Endothelial cell of umbilical vein (primary cell): ENCODE measurements at regions not wholly inside any gene's neighbourhood (a gene's known extent, or its start where the extent isn't known, plus 50 kb on each side); places are given as distances from the start of the nearest gene placed in this dataset.

ENCODE experiments used
- BruUV-seq: library from RNA; stranded (reverse); fragments of 400-500 nt; replicated peaks from 2 replicates; lab custom pipeline; 2021; lab: Mats Ljungman, UMichigan
- CTCF ChIA-PET: fragments of 300-600, 350-600 bp; sonication (Branson Sonifier 250); formaldehyde crosslinking; loops from one replicate; lab custom pipeline; 2021; ENCODE audit warnings: antibody characterized with exemption, inconsistent platforms; lab: Charles Lee
- POLR2A ChIA-PET: fragments of 300-600, 350-600 bp; sonication (Branson Sonifier 250); formaldehyde crosslinking; loops from one replicate; lab custom pipeline; 2021; ENCODE audit warnings: antibody characterized with exemption, inconsistent platforms; lab: Charles Lee
- DNase-seq: peaks from one replicate; pipeline ENCODE4 v3.0.0-alpha.2; 2011; ENCODE audit warnings: low read depth, low spot score
- FAIRE-seq: peaks from 2 replicates; lab custom pipeline; 2011; peaks lifted over from hg19 to GRCh38; lab: Jason Lieb, UNC
- H2AFZ ChIP-seq: 2 replicates; pipeline ENCODE4 v1.6.0; 2012; ENCODE audit warnings: low read depth, low read length, control low read depth, inconsistent platforms
- H3K27ac ChIP-seq: 2 replicates; pipeline ENCODE4 v1.5.1; 2011; ENCODE audit warnings: low read depth, mild to moderate bottlenecking, control low read depth, low read length, moderate library complexity; ENCODE audit not compliant: insufficient read depth
- H3K27me3 ChIP-seq, 2 experiments: 2 replicates each; pipeline versions ENCODE4 v1.6.0 to v1.6.1; 2011; ENCODE audit warnings: low read length in 2 of 2, mixed read lengths in 1 of 2; ENCODE audit not compliant: control insufficient read depth in 2 of 2, insufficient read depth in 2 of 2
- H3K36me3 ChIP-seq, 2 experiments: 2 replicates in 1 of 2; 3 replicates in 1 of 2; pipeline ENCODE4 v1.5.1; 2011; ENCODE audit warnings: low read length in 2 of 2, mild to moderate bottlenecking in 1 of 2, moderate library complexity in 1 of 2; ENCODE audit not compliant: control insufficient read depth in 2 of 2, insufficient read depth in 2 of 2; ENCODE audit errors: extremely low read depth in 1 of 2
- H3K4me1 ChIP-seq: 3 replicates; pipeline ENCODE4 v1.5.1; 2011; ENCODE audit warnings: mild to moderate bottlenecking, low read length; ENCODE audit not compliant: control insufficient read depth, insufficient read depth; ENCODE audit errors: extremely low read depth
- H3K4me2 ChIP-seq: 2 replicates; pipeline ENCODE4 v1.6.1; 2011; ENCODE audit warnings: low read length, control low read depth, mixed read lengths; ENCODE audit not compliant: insufficient read depth
- H3K4me3 ChIP-seq, 3 experiments: fragments of 200-600 bp in 1 of 3; sonication (generic), shearing (Covaris generic) in 1 of 3; replicated peaks in 1 of 3; 2 replicates each; pipeline ENCODE4 v1.5.1; 2011 to 2016; ENCODE audit warnings: control low read depth in 3 of 3, low read length in 3 of 3, mild to moderate bottlenecking in 2 of 3, inconsistent platforms in 1 of 3, low read depth in 1 of 3, moderate library complexity in 1 of 3; ENCODE audit not compliant: insufficient read depth in 1 of 3
- H3K79me2 ChIP-seq: 2 replicates; pipeline ENCODE4 v1.6.0; 2012; ENCODE audit warnings: low read length, inconsistent platforms; ENCODE audit not compliant: control insufficient read depth, insufficient read depth
- H3K9ac ChIP-seq: replicated peaks from 2 replicates; pipeline ENCODE3; 2011; ENCODE audit warnings: low read length, control low read depth; ENCODE audit not compliant: insufficient read depth; ENCODE audit errors: extremely low read depth
- H3K9me1 ChIP-seq: replicated peaks from 3 replicates; pipeline ENCODE4 v1.6.0; 2011; ENCODE audit warnings: mild to moderate bottlenecking, low read length; ENCODE audit not compliant: control insufficient read depth, insufficient read depth; ENCODE audit errors: extremely low read depth
- H3K9me3 ChIP-seq: replicated peaks from 2 replicates; pipeline ENCODE4 v1.5.1; 2012; ENCODE audit warnings: low read length, inconsistent platforms; ENCODE audit not compliant: control insufficient read depth, insufficient read depth
- H4K20me1 ChIP-seq: replicated peaks from 2 replicates; pipeline ENCODE3; 2011; ENCODE audit warnings: mild to moderate bottlenecking, low read length; ENCODE audit not compliant: control insufficient read depth, insufficient read depth; ENCODE audit errors: extremely low read depth
- CTCF ChIP-seq, 2 donors: IDR thresholded peaks; 1 replicate in 1 of 2; 2 replicates in 1 of 2; pipeline ENCODE4 v1.5.1; 2011; ENCODE audit warnings: low read length in 2 of 2, mild to moderate bottlenecking in 2 of 2, moderate library complexity in 2 of 2, control low read depth in 1 of 2, inconsistent platforms in 1 of 2, low read depth in 1 of 2; ENCODE audit not compliant: insufficient read depth in 1 of 2; ENCODE audit errors: extremely low read depth in 1 of 2
- EZH2 ChIP-seq: IDR thresholded peaks from 2 replicates; pipeline ENCODE4 v1.6.1; 2012; ENCODE audit warnings: borderline replicate concordance, low read depth, mild to moderate bottlenecking, moderate library complexity, low read length, inconsistent platforms; ENCODE audit not compliant: severe bottlenecking
- FOS ChIP-seq: IDR thresholded peaks from 2 replicates; pipeline ENCODE4 v1.6.1; 2011; ENCODE audit warnings: mild to moderate bottlenecking, low read length, moderate library complexity, borderline replicate concordance; ENCODE audit not compliant: insufficient read depth
- GATA2 ChIP-seq: IDR thresholded peaks from 2 replicates; pipeline ENCODE4 v1.7.0; 2011; ENCODE audit warnings: low read depth, mild to moderate bottlenecking, moderate library complexity, mixed read lengths, low read length; ENCODE audit not compliant: insufficient read length, insufficient read depth
- JUN ChIP-seq: IDR thresholded peaks from 2 replicates; pipeline ENCODE4 v1.6.1; 2011; ENCODE audit warnings: borderline replicate concordance, low read depth; ENCODE audit not compliant: insufficient read length, insufficient read depth
- MAX ChIP-seq: IDR thresholded peaks from 2 replicates; pipeline ENCODE4 v1.6.1; 2011; ENCODE audit not compliant: insufficient read depth, insufficient read length
- MYC ChIP-seq: IDR thresholded peaks from one replicate; pipeline ENCODE4 v1.6.1; 2011; ENCODE audit warnings: mild to moderate bottlenecking, low read depth, low read length
- POLR2A ChIP-seq: IDR thresholded peaks from 2 replicates; pipeline ENCODE4 v1.6.1; 2012; ENCODE audit warnings: low read depth, mild to moderate bottlenecking, control low read depth, low read length
- POLR2AphosphoS5 ChIP-seq: IDR thresholded peaks from 2 replicates; pipeline ENCODE4 v1.6.1; 2012; ENCODE audit warnings: low read depth, mild to moderate bottlenecking, control low read depth, low read length, moderate library complexity; ENCODE audit not compliant: insufficient read depth
- dilution Hi-C: fragments of 300-500 bp; cut with MboI; formaldehyde crosslinking; loops from one replicate; pipeline ENCODE4 v1.15.0; 2019; ENCODE audit warnings: low sequenced_read_pairs; ENCODE audit not compliant: extremely low pct_ligation_motif_present
- intact Hi-C: fragments of 100-400 bp; cut with micrococcal nuclease; formaldehyde crosslinking; loops from one replicate; pipeline ENCODE4 v1.10.0; 2022

- FAIRE-seq, result no peak
Observed at GRCh38 chr5:91293131-91293530, 90.0 kb downstream of the ARRDC3 start.

More at GRCh38 chr5:91293131-91293530, 90.0 kb downstream of the ARRDC3 start:
- dilution Hi-C loops, result no loop called here
- no peak overlapping the region for H2AFZ ChIP-seq
- no peak overlapping the region for H3K4me3 ChIP-seq
- H3K36me3 ChIP-seq, result no peaks in the 10 kb centered on the region
- no TSS peak for BruUV-seq
- CTCF ChIA-PET, result no interaction called here
- no peaks in the 10 kb centered on the region for H3K9me1 ChIP-seq
- H3K4me1 ChIP-seq, result no peaks in the 10 kb centered on the region
- POLR2A ChIA-PET, result no interaction called here
- no peaks in the 10 kb centered on the region for H3K27me3 ChIP-seq
- TF ChIP-seq EZH2 (no peak), JUN (no peak), CTCF (IDR thresholded peaks at IDR 0.05; ENCODE audit: extremely low read depth in 1 of 2, insufficient read depth in 1 of 2, low read depth in 1 of 2, low read length in 2 of 2) (no peak), FOS (no peak), MAX (no peak), MYC (no peak), POLR2A (no peak), POLR2AphosphoS5 (no peak), GATA2 (no peak)
- intact Hi-C loops, result no loop called here
- no peak overlapping the region for H3K9ac ChIP-seq
- H3K27ac ChIP-seq, result no peak overlapping the region
- H3K9me3 ChIP-seq, result no peaks in the 10 kb centered on the region
- no peak for DNase-seq
- H3K4me2 ChIP-seq, result no peak overlapping the region
- H3K79me2 ChIP-seq, result no peaks in the 10 kb centered on the region
- no peaks in the 10 kb centered on the region for H4K20me1 ChIP-seq
